ENCODE measurements at regions not wholly inside any gene's neighbourhood (a gene's known extent, or its start where the extent isn't known, plus 50 kb on each side); places are given as distances from the start of the nearest gene placed in this dataset.

GRCh38 chr20:52643034-52643433 is 329.1 kb upstream of the TSHZ2 start:
- H3K4me1 ChIP-seq (ENCODE audit: control insufficient read depth in 3 of 3, insufficient read depth in 2 of 3, low read depth in 1 of 3, low read length in 2 of 3) = no peaks in the 10 kb centered on the region
- no peaks in the 10 kb centered on the region for H3K27me3 ChIP-seq (ENCODE audit: control insufficient read depth in 3 of 3, insufficient read depth in 3 of 3, low read length in 3 of 3)
- no peaks in the 10 kb centered on the region for H3K9me3 ChIP-seq (ENCODE audit: control insufficient read depth in 2 of 2, insufficient read depth in 1 of 2, low read depth in 1 of 2, low read length in 1 of 2)
- WGBS, 3 donors = 88 to 92% (median 90%) methylated on average over 3 of the region's 3 CpGs
- no peak for DNase-seq
- H3K36me3 ChIP-seq (ENCODE audit: control insufficient read depth in 3 of 3, insufficient read depth in 2 of 3, low read depth in 1 of 3, low read length in 3 of 3) = no peaks in the 10 kb centered on the region
- H3K4me3 ChIP-seq (ENCODE audit: low read depth in 1 of 3, low read length in 3 of 3) = no peak overlapping the region
- H3K27ac ChIP-seq (ENCODE audit: low read depth in 1 of 3, low read length in 2 of 3) = no peak overlapping the region
- no peak for FAIRE-seq

- H3K36me3 ChIP-seq (ENCODE audit: control insufficient read depth in 3 of 3, insufficient read depth in 2 of 3, low read depth in 1 of 3, low read length in 3 of 3) = no peaks in the 10 kb centered on the region
- H3K4me1 ChIP-seq (ENCODE audit: control insufficient read depth in 3 of 3, insufficient read depth in 2 of 3, low read depth in 1 of 3, low read length in 2 of 3) = no peaks in the 10 kb centered on the region
- DNase-seq = no peak
- no peak for FAIRE-seq
- WGBS, 3 donors = 90 to 94% (median 93%) methylated on average over 3 of the region's 3 CpGs
- no peak overlapping the region for H3K4me3 ChIP-seq (ENCODE audit: low read depth in 1 of 3, low read length in 3 of 3)
- H3K27me3 ChIP-seq (ENCODE audit: control insufficient read depth in 3 of 3, insufficient read depth in 3 of 3, low read length in 3 of 3) = no peaks in the 10 kb centered on the region
- H3K27ac ChIP-seq (ENCODE audit: low read depth in 1 of 3, low read length in 2 of 3) = no peak overlapping the region
- no peaks in the 10 kb centered on the region for H3K9me3 ChIP-seq (ENCODE audit: control insufficient read depth in 2 of 2, insufficient read depth in 1 of 2, low read depth in 1 of 2, low read length in 1 of 2)
These were observed 335.0 kb upstream of the TSHZ2 start for GRCh38 chr20:52637201-52637600.

GRCh38 chr20:52631469-52631868 is 340.7 kb upstream of the TSHZ2 start:
- no peak overlapping the region for H3K4me3 ChIP-seq (ENCODE audit: low read depth in 1 of 3, low read length in 3 of 3)
- H3K4me1 ChIP-seq (ENCODE audit: control insufficient read depth in 3 of 3, insufficient read depth in 2 of 3, low read depth in 1 of 3, low read length in 2 of 3) = no peaks in the 10 kb centered on the region
- 91 to 93% (median 93%) methylated on average over 4 of the region's 4 CpGs for WGBS, 3 donors
- no peaks in the 10 kb centered on the region for H3K36me3 ChIP-seq (ENCODE audit: control insufficient read depth in 3 of 3, insufficient read depth in 2 of 3, low read depth in 1 of 3, low read length in 3 of 3)
- peaks cover 0 to 4% of the 10 kb centered on the region in 2 donors for H3K9me3 ChIP-seq (ENCODE audit: control insufficient read depth in 2 of 2, insufficient read depth in 1 of 2, low read depth in 1 of 2, low read length in 1 of 2)
- DNase-seq = no peak
- no peak overlapping the region for H3K27ac ChIP-seq (ENCODE audit: low read depth in 1 of 3, low read length in 2 of 3)
- H3K27me3 ChIP-seq (ENCODE audit: control insufficient read depth in 3 of 3, insufficient read depth in 3 of 3, low read length in 3 of 3) = no peaks in the 10 kb centered on the region
- FAIRE-seq = no peak

- FAIRE-seq = no peak
- no peaks in the 10 kb centered on the region for H3K36me3 ChIP-seq (ENCODE audit: control insufficient read depth in 3 of 3, insufficient read depth in 2 of 3, low read depth in 1 of 3, low read length in 3 of 3)
- no peak for DNase-seq
- WGBS, 3 donors = 27 to 65% (median 48%) methylated on average over 2 of the region's 2 CpGs
- no peak overlapping the region for H3K4me3 ChIP-seq (ENCODE audit: low read depth in 1 of 3, low read length in 3 of 3)
- H3K27me3 ChIP-seq (ENCODE audit: control insufficient read depth in 3 of 3, insufficient read depth in 3 of 3, low read length in 3 of 3) = no peaks in the 10 kb centered on the region
- no peak overlapping the region for H3K27ac ChIP-seq (ENCODE audit: low read depth in 1 of 3, low read length in 2 of 3)
- H3K9me3 ChIP-seq (ENCODE audit: control insufficient read depth in 2 of 2, insufficient read depth in 1 of 2, low read depth in 1 of 2, low read length in 1 of 2) = peaks cover 0 to 4% of the 10 kb centered on the region in 2 donors
- H3K4me1 ChIP-seq (ENCODE audit: control insufficient read depth in 3 of 3, insufficient read depth in 2 of 3, low read depth in 1 of 3, low read length in 2 of 3) = no peaks in the 10 kb centered on the region
These were observed 342.0 kb upstream of the TSHZ2 start for GRCh38 chr20:52630138-52630537.

GRCh38 chr20:52624281-52624680 is 347.9 kb upstream of the TSHZ2 start:
- no peak for DNase-seq
- Histone ChIP-seq H3K27ac (ENCODE audit: low read depth in 1 of 3, low read length in 2 of 3) (no peak overlapping the region), H3K4me3 (ENCODE audit: low read depth in 1 of 3, low read length in 3 of 3) (no peak overlapping the region), H3K9me3 (ENCODE audit: control insufficient read depth in 2 of 2, insufficient read depth in 1 of 2, low read depth in 1 of 2, low read length in 1 of 2) (no peaks in the 10 kb centered on the region), H3K27me3 (ENCODE audit: control insufficient read depth in 3 of 3, insufficient read depth in 3 of 3, low read length in 3 of 3) (no peaks in the 10 kb centered on the region), H3K36me3 (ENCODE audit: control insufficient read depth in 3 of 3, insufficient read depth in 2 of 3, low read depth in 1 of 3, low read length in 3 of 3) (no peaks in the 10 kb centered on the region), H3K4me1 (ENCODE audit: control insufficient read depth in 3 of 3, insufficient read depth in 2 of 3, low read depth in 1 of 3, low read length in 2 of 3) (no peaks in the 10 kb centered on the region)
- 71 to 79% (median 76%) methylated on average over 4 of the region's 4 CpGs for WGBS, 3 donors
- no peak for FAIRE-seq

GRCh38 chr20:52622081-52622480 is 350.1 kb upstream of the TSHZ2 start:
- H3K4me1 ChIP-seq (ENCODE audit: control insufficient read depth in 3 of 3, insufficient read depth in 2 of 3, low read depth in 1 of 3, low read length in 2 of 3) = no peaks in the 10 kb centered on the region
- H3K27me3 ChIP-seq (ENCODE audit: control insufficient read depth in 3 of 3, insufficient read depth in 3 of 3, low read length in 3 of 3) = no peaks in the 10 kb centered on the region
- no peak overlapping the region for H3K4me3 ChIP-seq (ENCODE audit: low read depth in 1 of 3, low read length in 3 of 3)
- no peak for DNase-seq
- no peak overlapping the region for H3K27ac ChIP-seq (ENCODE audit: low read depth in 1 of 3, low read length in 2 of 3)
- H3K36me3 ChIP-seq (ENCODE audit: control insufficient read depth in 3 of 3, insufficient read depth in 2 of 3, low read depth in 1 of 3, low read length in 3 of 3) = no peaks in the 10 kb centered on the region
- FAIRE-seq = no peak
- H3K9me3 ChIP-seq (ENCODE audit: control insufficient read depth in 2 of 2, insufficient read depth in 1 of 2, low read depth in 1 of 2, low read length in 1 of 2) = no peaks in the 10 kb centered on the region

- Histone ChIP-seq H3K9me3 (ENCODE audit: control insufficient read depth in 2 of 2, insufficient read depth in 1 of 2, low read depth in 1 of 2, low read length in 1 of 2) (no peaks in the 10 kb centered on the region), H3K4me3 (ENCODE audit: low read depth in 1 of 3, low read length in 3 of 3) (no peak overlapping the region), H3K36me3 (ENCODE audit: control insufficient read depth in 3 of 3, insufficient read depth in 2 of 3, low read depth in 1 of 3, low read length in 3 of 3) (no peaks in the 10 kb centered on the region), H3K27ac (ENCODE audit: low read depth in 1 of 3, low read length in 2 of 3) (no peak overlapping the region), H3K27me3 (ENCODE audit: control insufficient read depth in 3 of 3, insufficient read depth in 3 of 3, low read length in 3 of 3) (no peaks in the 10 kb centered on the region), H3K4me1 (ENCODE audit: control insufficient read depth in 3 of 3, insufficient read depth in 2 of 3, low read depth in 1 of 3, low read length in 2 of 3) (no peaks in the 10 kb centered on the region)
- WGBS, 3 donors = 26 to 67% (median 43%) methylated on average over 2 of the region's 2 CpGs
- FAIRE-seq = no peak
- no peak for DNase-seq
These were observed 350.8 kb upstream of the TSHZ2 start for GRCh38 chr20:52621401-52621800.

GRCh38 chr20:52619671-52620070 is 352.5 kb upstream of the TSHZ2 start:
- H3K4me1 ChIP-seq (ENCODE audit: control insufficient read depth in 3 of 3, insufficient read depth in 2 of 3, low read depth in 1 of 3, low read length in 2 of 3) = no peaks in the 10 kb centered on the region
- 67 to 82% (median 74%) methylated on average over 3 of the region's 3 CpGs for WGBS, 3 donors
- no peak overlapping the region for H3K4me3 ChIP-seq (ENCODE audit: low read depth in 1 of 3, low read length in 3 of 3)
- DNase-seq (no peak), FAIRE-seq (no peak)
- no peaks in the 10 kb centered on the region for H3K36me3 ChIP-seq (ENCODE audit: control insufficient read depth in 3 of 3, insufficient read depth in 2 of 3, low read depth in 1 of 3, low read length in 3 of 3)
- no peak overlapping the region for H3K27ac ChIP-seq (ENCODE audit: low read depth in 1 of 3, low read length in 2 of 3)
- H3K27me3 ChIP-seq (ENCODE audit: control insufficient read depth in 3 of 3, insufficient read depth in 3 of 3, low read length in 3 of 3) = no peaks in the 10 kb centered on the region
- no peaks in the 10 kb centered on the region for H3K9me3 ChIP-seq (ENCODE audit: control insufficient read depth in 2 of 2, insufficient read depth in 1 of 2, low read depth in 1 of 2, low read length in 1 of 2)

GRCh38 chr20:52619101-52619500 is 353.1 kb upstream of the TSHZ2 start:
- FAIRE-seq (no peak), DNase-seq (no peak)
- H3K9me3 ChIP-seq (ENCODE audit: control insufficient read depth in 2 of 2, insufficient read depth in 1 of 2, low read depth in 1 of 2, low read length in 1 of 2) = no peaks in the 10 kb centered on the region
- no peaks in the 10 kb centered on the region for H3K27me3 ChIP-seq (ENCODE audit: control insufficient read depth in 3 of 3, insufficient read depth in 3 of 3, low read length in 3 of 3)
- WGBS, 3 donors = 31 to 50% (median 34%) methylated on average over 5 of the region's 5 CpGs
- no peak overlapping the region for H3K4me3 ChIP-seq (ENCODE audit: low read depth in 1 of 3, low read length in 3 of 3)
- H3K4me1 ChIP-seq (ENCODE audit: control insufficient read depth in 3 of 3, insufficient read depth in 2 of 3, low read depth in 1 of 3, low read length in 2 of 3) = no peaks in the 10 kb centered on the region
- no peaks in the 10 kb centered on the region for H3K36me3 ChIP-seq (ENCODE audit: control insufficient read depth in 3 of 3, insufficient read depth in 2 of 3, low read depth in 1 of 3, low read length in 3 of 3)
- no peak overlapping the region for H3K27ac ChIP-seq (ENCODE audit: low read depth in 1 of 3, low read length in 2 of 3)
